SK-N-SH (cell line): ENCODE measurements at regions not wholly inside any gene's neighbourhood (a gene's known extent, or its start where the extent isn't known, plus 50 kb on each side); places are given as distances from the start of the nearest gene placed in this dataset.

Source experiments
- ELF1 ChIP-seq: IDR thresholded peaks from 2 replicates; pipeline ENCODE4 v1.4.0; 2012
- FOXM1 ChIP-seq: IDR thresholded peaks from 2 replicates; pipeline ENCODE4 v1.4.0; 2012; ENCODE audit warnings: low read depth, mild to moderate bottlenecking
- IRF3 ChIP-seq: fragments of 150-350 bp; IDR thresholded peaks from 2 replicates; pipeline ENCODE4 v1.6.1; 2016; ENCODE audit warnings: mild to moderate bottlenecking, low read depth, low read length
- MAX ChIP-seq: IDR thresholded peaks from 2 replicates; pipeline ENCODE4 v1.4.0; 2012; ENCODE audit warnings: low read depth
- POLR2AphosphoS5 ChIP-seq: IDR thresholded peaks from 2 replicates; pipeline ENCODE4 v1.6.1; 2012; ENCODE audit warnings: low read depth, low read length
- YY1 ChIP-seq: IDR thresholded peaks from 2 replicates; pipeline ENCODE4 v1.4.0; 2012; ENCODE audit warnings: low read depth, mild to moderate bottlenecking
- TF ChIP-seq, protein P1 (sequence below): fragments of 200-600 bp; sonication (generic); IDR thresholded peaks from 2 replicates; pipeline ENCODE4 v1.6.1; 2017; ENCODE audit warnings: antibody characterized with exemption, mild to moderate bottlenecking, moderate library complexity
- TF ChIP-seq, protein P2 (sequence below): IDR thresholded peaks from 2 replicates; pipeline ENCODE4; 2012
- TF ChIP-seq, protein P3 (sequence below): fragments of 150-350 bp; IDR thresholded peaks from 2 replicates; pipeline ENCODE4 v1.6.1; 2017; ENCODE audit warnings: antibody characterized with exemption, low read length, low read depth, borderline replicate concordance

DNA sequence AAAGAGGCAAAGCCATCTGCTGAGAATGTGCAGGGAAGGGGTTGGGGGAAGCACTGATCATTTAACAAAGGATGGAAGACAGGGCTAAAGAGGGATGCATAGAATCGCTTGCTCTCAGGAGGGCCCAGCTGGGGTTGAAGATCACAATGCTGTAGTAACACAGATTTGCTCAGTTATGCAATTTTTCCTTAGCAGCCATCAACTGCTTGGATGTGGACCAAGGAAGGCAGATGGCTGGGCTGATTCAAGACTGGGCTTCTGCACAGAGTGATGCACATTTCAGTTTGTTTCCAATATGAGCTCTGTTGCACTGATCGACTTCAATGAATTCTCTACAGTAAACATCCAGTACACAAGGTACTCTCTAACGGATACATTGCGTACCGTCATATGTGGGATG, 127.8 kb upstream of the TBL1X start:
- TF ChIP-seq, protein P1, sequence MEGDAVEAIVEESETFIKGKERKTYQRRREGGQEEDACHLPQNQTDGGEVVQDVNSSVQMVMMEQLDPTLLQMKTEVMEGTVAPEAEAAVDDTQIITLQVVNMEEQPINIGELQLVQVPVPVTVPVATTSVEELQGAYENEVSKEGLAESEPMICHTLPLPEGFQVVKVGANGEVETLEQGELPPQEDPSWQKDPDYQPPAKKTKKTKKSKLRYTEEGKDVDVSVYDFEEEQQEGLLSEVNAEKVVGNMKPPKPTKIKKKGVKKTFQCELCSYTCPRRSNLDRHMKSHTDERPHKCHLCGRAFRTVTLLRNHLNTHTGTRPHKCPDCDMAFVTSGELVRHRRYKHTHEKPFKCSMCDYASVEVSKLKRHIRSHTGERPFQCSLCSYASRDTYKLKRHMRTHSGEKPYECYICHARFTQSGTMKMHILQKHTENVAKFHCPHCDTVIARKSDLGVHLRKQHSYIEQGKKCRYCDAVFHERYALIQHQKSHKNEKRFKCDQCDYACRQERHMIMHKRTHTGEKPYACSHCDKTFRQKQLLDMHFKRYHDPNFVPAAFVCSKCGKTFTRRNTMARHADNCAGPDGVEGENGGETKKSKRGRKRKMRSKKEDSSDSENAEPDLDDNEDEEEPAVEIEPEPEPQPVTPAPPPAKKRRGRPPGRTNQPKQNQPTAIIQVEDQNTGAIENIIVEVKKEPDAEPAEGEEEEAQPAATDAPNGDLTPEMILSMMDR = no peak
- TF ChIP-seq POLR2AphosphoS5 (no peak), FOXM1 (no peak), IRF3 (no peak), YY1 (no peak), MAX (no peak), ELF1 (no peak)
- TF ChIP-seq, protein P2, sequence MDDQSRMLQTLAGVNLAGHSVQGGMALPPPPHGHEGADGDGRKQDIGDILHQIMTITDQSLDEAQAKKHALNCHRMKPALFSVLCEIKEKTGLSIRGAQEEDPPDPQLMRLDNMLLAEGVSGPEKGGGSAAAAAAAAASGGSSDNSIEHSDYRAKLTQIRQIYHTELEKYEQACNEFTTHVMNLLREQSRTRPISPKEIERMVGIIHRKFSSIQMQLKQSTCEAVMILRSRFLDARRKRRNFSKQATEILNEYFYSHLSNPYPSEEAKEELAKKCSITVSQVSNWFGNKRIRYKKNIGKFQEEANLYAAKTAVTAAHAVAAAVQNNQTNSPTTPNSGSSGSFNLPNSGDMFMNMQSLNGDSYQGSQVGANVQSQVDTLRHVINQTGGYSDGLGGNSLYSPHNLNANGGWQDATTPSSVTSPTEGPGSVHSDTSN = no peak
- TF ChIP-seq, protein P3, sequence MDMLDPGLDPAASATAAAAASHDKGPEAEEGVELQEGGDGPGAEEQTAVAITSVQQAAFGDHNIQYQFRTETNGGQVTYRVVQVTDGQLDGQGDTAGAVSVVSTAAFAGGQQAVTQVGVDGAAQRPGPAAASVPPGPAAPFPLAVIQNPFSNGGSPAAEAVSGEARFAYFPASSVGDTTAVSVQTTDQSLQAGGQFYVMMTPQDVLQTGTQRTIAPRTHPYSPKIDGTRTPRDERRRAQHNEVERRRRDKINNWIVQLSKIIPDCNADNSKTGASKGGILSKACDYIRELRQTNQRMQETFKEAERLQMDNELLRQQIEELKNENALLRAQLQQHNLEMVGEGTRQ = no peak
